ENCODE measurements at regions not wholly inside any gene's neighbourhood (a gene's known extent, or its start where the extent isn't known, plus 50 kb on each side); places are given as distances from the start of the nearest gene placed in this dataset.

- H3K27me3 ChIP-seq (ENCODE audit: control insufficient read depth in 2 of 2, insufficient read depth in 2 of 2, low read length in 2 of 2), result no peaks in the 10 kb centered on the region
- no peak overlapping the region for H3K4me3 Mint-ChIP-seq
- peaks cover 0 to 8% (median 0%) of the 10 kb centered on the region in 7 donors for H3K9me3 Mint-ChIP-seq
- H3K36me3 ChIP-seq (replicated peaks in 1 of 2; ENCODE audit: control insufficient read depth in 1 of 2, insufficient read depth in 2 of 2, low read length in 2 of 2), result no peaks in the 10 kb centered on the region
- H3K4me3 ChIP-seq (replicated peaks in 1 of 3; ENCODE audit: low read depth in 2 of 3, low read length in 3 of 3), result no peak overlapping the region
- H3K4me1 ChIP-seq (ENCODE audit: control insufficient read depth in 1 of 2, insufficient read depth in 2 of 2, low read length in 2 of 2), result peaks cover 0 to 5% of the 10 kb centered on the region in 2 donors
- intact Hi-C loops (cut with micrococcal nuclease), result no loop called here
- H3K27ac Mint-ChIP-seq, result no peak overlapping the region
- H4K20me1 ChIP-seq (ENCODE audit: insufficient read depth, low read length), result no peaks in the 10 kb centered on the region
- peaks cover 3 to 6% (median 5%) of the 10 kb centered on the region in 3 donors for H3K27me3 Mint-ChIP-seq (ENCODE audit: low read depth in 3 of 3)
- no peak overlapping the region for H2AFZ ChIP-seq (ENCODE audit: insufficient read depth, low read depth, low read length, poor library complexity, severe bottlenecking)
- no peaks in the 10 kb centered on the region for H3K36me3 Mint-ChIP-seq
- no peaks in the 10 kb centered on the region for H3K9me3 ChIP-seq (replicated peaks in 1 of 2; ENCODE audit: control insufficient read depth in 1 of 2, insufficient read depth in 1 of 2, low read length in 2 of 2)
- H3K4me1 Mint-ChIP-seq, result peaks cover 10% of the 10 kb centered on the region
- no peak for DNase-seq
- no peak for TF ChIP-seq CTCF (IDR thresholded peaks at IDR 0.05)
- no peak overlapping the region for H3K9ac ChIP-seq (ENCODE audit: insufficient read depth, low read length, poor library complexity, severe bottlenecking)
- no peaks in the 10 kb centered on the region for H3K79me2 ChIP-seq (ENCODE audit: insufficient read depth, low read length)
- no peak overlapping the region for H3K27ac ChIP-seq (ENCODE audit: low read depth in 1 of 2, low read length in 2 of 2)
- WGBS (ENCODE audit: insufficient coverage), result 89% methylated on average over 10 of the region's 11 CpGs
- H3K4me2 ChIP-seq (replicated peaks; ENCODE audit: extremely low read depth, low read length, poor library complexity, severe bottlenecking), result no peak overlapping the region
These were observed 141.5 kb upstream of the ZNF32 start for GRCh38 chr10:43790147-43790546.

- Histone ChIP-seq H2AFZ (ENCODE audit: insufficient read depth, low read depth, low read length, poor library complexity, severe bottlenecking) (no peak overlapping the region), H3K4me3 (replicated peaks in 1 of 3; ENCODE audit: low read depth in 2 of 3, low read length in 3 of 3) (no peak overlapping the region), H3K79me2 (ENCODE audit: insufficient read depth, low read length) (no peaks in the 10 kb centered on the region), H3K4me1 (ENCODE audit: control insufficient read depth in 1 of 2, insufficient read depth in 2 of 2, low read length in 2 of 2) (no peaks in the 10 kb centered on the region), H3K36me3 (replicated peaks in 1 of 2; ENCODE audit: control insufficient read depth in 1 of 2, insufficient read depth in 2 of 2, low read length in 2 of 2) (no peaks in the 10 kb centered on the region), H3K9me3 (replicated peaks in 1 of 2; ENCODE audit: control insufficient read depth in 1 of 2, insufficient read depth in 1 of 2, low read length in 2 of 2) (no peaks in the 10 kb centered on the region), H4K20me1 (ENCODE audit: insufficient read depth, low read length) (no peaks in the 10 kb centered on the region), H3K27ac (ENCODE audit: low read depth in 1 of 2, low read length in 2 of 2) (no peak overlapping the region), H3K9ac (ENCODE audit: insufficient read depth, low read length, poor library complexity, severe bottlenecking) (no peak overlapping the region), H3K4me2 (replicated peaks; ENCODE audit: extremely low read depth, low read length, poor library complexity, severe bottlenecking) (no peak overlapping the region), H3K27me3 (ENCODE audit: control insufficient read depth in 2 of 2, insufficient read depth in 2 of 2, low read length in 2 of 2) (no peaks in the 10 kb centered on the region)
- H3K4me1 Mint-ChIP-seq, result peaks cover 2% of the 10 kb centered on the region
- H3K36me3 Mint-ChIP-seq, result no peaks in the 10 kb centered on the region
- TF ChIP-seq CTCF (IDR thresholded peaks at IDR 0.05), result no peak
- H3K27ac Mint-ChIP-seq, result no peak overlapping the region
- H3K4me3 Mint-ChIP-seq, result no peak overlapping the region
- H3K9me3 Mint-ChIP-seq, result peaks cover 0 to 8% (median 0%) of the 10 kb centered on the region in 7 donors
- no CpG with 5 or more reads among the region's 2 CpGs for WGBS (ENCODE audit: insufficient coverage)
- intact Hi-C loops (cut with micrococcal nuclease), result no loop called here
- H3K27me3 Mint-ChIP-seq (ENCODE audit: low read depth in 3 of 3), result peaks cover 0 to 7% (median 3%) of the 10 kb centered on the region in 3 donors
- DNase-seq, result no peak
These were observed 136.6 kb upstream of the ZNF32 start for GRCh38 chr10:43785252-43785651.
